SK-N-SH (cell line): ENCODE measurements at regions not wholly inside any gene's neighbourhood (a gene's known extent, or its start where the extent isn't known, plus 50 kb on each side); places are given as distances from the start of the nearest gene placed in this dataset.

Experiments used
- CTCF ChIA-PET: fragments of 300-600, 350-600 bp; formaldehyde crosslinking; extraction: SDS; loops from one replicate; lab custom pipeline; 2021; lab: Yijun Ruan, JAX
- POLR2A ChIA-PET: fragments of 350-600 bp; sonication (Branson Sonifier 250); formaldehyde crosslinking; extraction: SDS; loops from one replicate; lab custom pipeline; 2020; ENCODE audit warnings: antibody characterized with exemption, inconsistent platforms; lab: Yijun Ruan, JAX
- DNase-seq: peaks from one replicate; pipeline ENCODE4 v3.0.0; 2012
- H2AFZ ChIP-seq: fragments of 200-600 bp; sonication (generic); 2 replicates; pipeline ENCODE4 v1.8.1; 2016; ENCODE audit warnings: antibody characterized with exemption, mild to moderate bottlenecking, low read depth
- H3F3A ChIP-seq: fragments of 200-600 bp; sonication (generic); replicated peaks from 2 replicates; pipeline ENCODE3; 2016; ENCODE audit warnings: antibody characterized with exemption, mild to moderate bottlenecking; ENCODE audit not compliant: insufficient read depth
- H3K27ac ChIP-seq, 2 experiments: fragments of 200-500 bp in 1 of 2; fragments of 200-600 bp in 1 of 2; sonication (Bioruptor generic) in 1 of 2; sonication (generic), shearing (Covaris generic) in 1 of 2; 2 replicates each; pipeline versions ENCODE4 v1.5.1 to v1.6.1; 2014 to 2016; ENCODE audit warnings: low read depth in 2 of 2, inconsistent platforms in 1 of 2, low read length in 1 of 2, mild to moderate bottlenecking in 1 of 2, mixed read lengths in 1 of 2
- H3K27me3 ChIP-seq: fragments of 200-600 bp; sonication (generic), shearing (Covaris generic); 2 replicates; pipeline ENCODE4 v1.6.1; 2016; ENCODE audit warnings: mixed run types; ENCODE audit not compliant: insufficient read depth
- H3K36me3 ChIP-seq, 2 experiments: fragments of 200-500 bp in 1 of 2; fragments of 200-600 bp in 1 of 2; sonication (Bioruptor generic) in 1 of 2; sonication (generic) in 1 of 2; replicated peaks in 1 of 2; 2 replicates each; pipeline versions ENCODE3 to v1.5.1; 2014 to 2016; ENCODE audit warnings: low read length in 1 of 2, mild to moderate bottlenecking in 1 of 2; ENCODE audit not compliant: insufficient read depth in 2 of 2, control insufficient read depth in 1 of 2
- H3K4me1 ChIP-seq, 2 experiments: fragments of 200-500 bp in 1 of 2; fragments of 200-600 bp in 1 of 2; sonication (Bioruptor generic) in 1 of 2; sonication (generic), shearing (Covaris generic) in 1 of 2; 2 replicates each; pipeline versions ENCODE4 v1.5.1 to v1.6.1; 2014 to 2016; ENCODE audit warnings: low read depth in 1 of 2, low read length in 1 of 2, mixed run types in 1 of 2; ENCODE audit not compliant: insufficient read depth in 2 of 2, control insufficient read depth in 1 of 2
- H3K4me2 ChIP-seq: fragments of 200-600 bp; sonication (generic), shearing (Covaris generic); 2 replicates; pipeline ENCODE4 v1.6.1; 2017; ENCODE audit warnings: mixed run types
- H3K4me3 ChIP-seq, 2 experiments: fragments of 200-500 bp in 1 of 2; fragments of 200-600 bp in 1 of 2; sonication (Bioruptor generic) in 1 of 2; sonication (generic), shearing (Covaris generic) in 1 of 2; 2 replicates each; pipeline versions ENCODE4 v1.5.1 to v1.8.1; 2014 to 2016; ENCODE audit warnings: low read depth in 2 of 2, inconsistent platforms in 1 of 2, low read length in 1 of 2, mild to moderate bottlenecking in 1 of 2, mixed read lengths in 1 of 2, moderate library complexity in 1 of 2
- H3K79me2 ChIP-seq: fragments of 200-600 bp; sonication (generic); 2 replicates; pipeline ENCODE4 v1.8.1; 2017; ENCODE audit warnings: mild to moderate bottlenecking; ENCODE audit not compliant: insufficient read depth
- H3K9ac ChIP-seq: fragments of 200-600 bp; sonication (generic); 2 replicates; pipeline ENCODE4 v1.6.1; 2017; ENCODE audit warnings: mixed run types
- H3K9me2 ChIP-seq: fragments of 200-600 bp; sonication (generic); 2 replicates; pipeline ENCODE4 v1.6.1; 2017; ENCODE audit warnings: mixed run types
- H3K9me3 ChIP-seq: fragments of 200-600 bp; sonication (generic); 2 replicates; pipeline ENCODE4 v1.6.1; 2017; ENCODE audit warnings: mixed run types, mild to moderate bottlenecking, moderate library complexity
- H4K20me1 ChIP-seq: fragments of 200-600 bp; sonication (generic); 2 replicates; pipeline ENCODE4 v1.6.1; 2017; ENCODE audit warnings: mild to moderate bottlenecking, mixed run types; ENCODE audit not compliant: insufficient read depth
- ELF1 ChIP-seq: IDR thresholded peaks from 2 replicates; pipeline ENCODE4 v1.4.0; 2012
- EP300 ChIP-seq, 2 experiments: IDR thresholded peaks; 2 replicates each; pipeline versions ENCODE4 v1.4.0 to v1.6.1; 2012; ENCODE audit warnings: borderline replicate concordance in 1 of 2, low read depth in 1 of 2, low read length in 1 of 2
- EZH2phosphoT487 ChIP-seq: fragments of 200-600 bp; sonication (generic); IDR thresholded peaks from 2 replicates; pipeline ENCODE4 v1.6.1; 2017; ENCODE audit warnings: low read depth, mixed run types, mild to moderate bottlenecking, antibody characterized with exemption, moderate library complexity, borderline replicate concordance
- FOSL2 ChIP-seq: IDR thresholded peaks from 2 replicates; pipeline ENCODE4 v1.4.0; 2012; ENCODE audit warnings: low read depth, mild to moderate bottlenecking, moderate library complexity, borderline replicate concordance
- FOXM1 ChIP-seq: IDR thresholded peaks from 2 replicates; pipeline ENCODE4 v1.4.0; 2012; ENCODE audit warnings: low read depth, mild to moderate bottlenecking
- GATA2 ChIP-seq: sonication (generic); formaldehyde crosslinking; IDR thresholded peaks from 2 replicates; pipeline ENCODE4 v1.5.0; 2020; ENCODE audit warnings: mild to moderate bottlenecking, missing genetic modification reagents
- IRF3 ChIP-seq: fragments of 150-350 bp; IDR thresholded peaks from 2 replicates; pipeline ENCODE4 v1.6.1; 2016; ENCODE audit warnings: mild to moderate bottlenecking, low read depth, low read length
- MEF2A ChIP-seq: IDR thresholded peaks from 2 replicates; pipeline ENCODE4 v1.4.0; 2012; ENCODE audit warnings: low read depth, borderline replicate concordance
- NFIC ChIP-seq: IDR thresholded peaks from 2 replicates; pipeline ENCODE4 v1.4.0; 2012; ENCODE audit warnings: borderline replicate concordance
- NRF1 ChIP-seq: IDR thresholded peaks from 2 replicates; pipeline ENCODE4 v1.6.1; 2012; ENCODE audit warnings: low read depth, mild to moderate bottlenecking, low read length
- RAD21 ChIP-seq: IDR thresholded peaks from 2 replicates; pipeline ENCODE4 v1.6.1; 2012; ENCODE audit warnings: mild to moderate bottlenecking, low read length
- RXRA ChIP-seq: IDR thresholded peaks from 2 replicates; pipeline ENCODE4 v1.4.0; 2012; ENCODE audit warnings: low read depth, mild to moderate bottlenecking, borderline replicate concordance
- SMC3 ChIP-seq: IDR thresholded peaks from 2 replicates; pipeline ENCODE4 v1.6.1; 2012; ENCODE audit warnings: low read depth, low read length, improper control_type of control experiment
- TCF12 ChIP-seq: IDR thresholded peaks from 2 replicates; pipeline ENCODE4 v1.4.0; 2012
- WGBS: methylation state at CpG from one replicate; pipeline ENCODE4 v1.1.6; 2017; ENCODE audit warnings: low lambda C conversion rate; 5-methylcytosine and 5-hydroxymethylcytosine counted together
- TF ChIP-seq, protein P1 (sequence below): fragments of 150-350 bp; IDR thresholded peaks from 2 replicates; pipeline ENCODE4 v1.6.1; 2017; ENCODE audit warnings: antibody characterized with exemption, low read length, low read depth, borderline replicate concordance
- TF ChIP-seq, protein P2 (sequence below): IDR thresholded peaks from 2 replicates; pipeline ENCODE4 v1.6.1; 2012; ENCODE audit warnings: mild to moderate bottlenecking, low read depth, low read length, moderate library complexity

GRCh38 chr2:117137371-117137770 lies 677.1 kb upstream of the DDX18 start:
- Histone ChIP-seq H3K9me2 (no peaks in the 10 kb centered on the region), H4K20me1 (no peaks in the 10 kb centered on the region), H3K27ac (no peak overlapping the region), H3K4me2 (no peak overlapping the region), H3F3A (no peaks in the 10 kb centered on the region), H3K79me2 (no peaks in the 10 kb centered on the region), H3K27me3 (no peaks in the 10 kb centered on the region), H3K4me1 (no peaks in the 10 kb centered on the region), H3K4me3 (no peak overlapping the region), H3K9me3 (no peaks in the 10 kb centered on the region), H3K36me3 (no peaks in the 10 kb centered on the region), H2AFZ (no peak overlapping the region), H3K9ac (no peak overlapping the region)
- 36% methylated on average over 2 of the region's 2 CpGs for WGBS
- POLR2A ChIA-PET: no interaction called here
- CTCF ChIA-PET: no interaction called here
- TF ChIP-seq, protein P1, sequence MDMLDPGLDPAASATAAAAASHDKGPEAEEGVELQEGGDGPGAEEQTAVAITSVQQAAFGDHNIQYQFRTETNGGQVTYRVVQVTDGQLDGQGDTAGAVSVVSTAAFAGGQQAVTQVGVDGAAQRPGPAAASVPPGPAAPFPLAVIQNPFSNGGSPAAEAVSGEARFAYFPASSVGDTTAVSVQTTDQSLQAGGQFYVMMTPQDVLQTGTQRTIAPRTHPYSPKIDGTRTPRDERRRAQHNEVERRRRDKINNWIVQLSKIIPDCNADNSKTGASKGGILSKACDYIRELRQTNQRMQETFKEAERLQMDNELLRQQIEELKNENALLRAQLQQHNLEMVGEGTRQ: no peak
- TF ChIP-seq RXRA: no peak
- TF ChIP-seq, protein P2, sequence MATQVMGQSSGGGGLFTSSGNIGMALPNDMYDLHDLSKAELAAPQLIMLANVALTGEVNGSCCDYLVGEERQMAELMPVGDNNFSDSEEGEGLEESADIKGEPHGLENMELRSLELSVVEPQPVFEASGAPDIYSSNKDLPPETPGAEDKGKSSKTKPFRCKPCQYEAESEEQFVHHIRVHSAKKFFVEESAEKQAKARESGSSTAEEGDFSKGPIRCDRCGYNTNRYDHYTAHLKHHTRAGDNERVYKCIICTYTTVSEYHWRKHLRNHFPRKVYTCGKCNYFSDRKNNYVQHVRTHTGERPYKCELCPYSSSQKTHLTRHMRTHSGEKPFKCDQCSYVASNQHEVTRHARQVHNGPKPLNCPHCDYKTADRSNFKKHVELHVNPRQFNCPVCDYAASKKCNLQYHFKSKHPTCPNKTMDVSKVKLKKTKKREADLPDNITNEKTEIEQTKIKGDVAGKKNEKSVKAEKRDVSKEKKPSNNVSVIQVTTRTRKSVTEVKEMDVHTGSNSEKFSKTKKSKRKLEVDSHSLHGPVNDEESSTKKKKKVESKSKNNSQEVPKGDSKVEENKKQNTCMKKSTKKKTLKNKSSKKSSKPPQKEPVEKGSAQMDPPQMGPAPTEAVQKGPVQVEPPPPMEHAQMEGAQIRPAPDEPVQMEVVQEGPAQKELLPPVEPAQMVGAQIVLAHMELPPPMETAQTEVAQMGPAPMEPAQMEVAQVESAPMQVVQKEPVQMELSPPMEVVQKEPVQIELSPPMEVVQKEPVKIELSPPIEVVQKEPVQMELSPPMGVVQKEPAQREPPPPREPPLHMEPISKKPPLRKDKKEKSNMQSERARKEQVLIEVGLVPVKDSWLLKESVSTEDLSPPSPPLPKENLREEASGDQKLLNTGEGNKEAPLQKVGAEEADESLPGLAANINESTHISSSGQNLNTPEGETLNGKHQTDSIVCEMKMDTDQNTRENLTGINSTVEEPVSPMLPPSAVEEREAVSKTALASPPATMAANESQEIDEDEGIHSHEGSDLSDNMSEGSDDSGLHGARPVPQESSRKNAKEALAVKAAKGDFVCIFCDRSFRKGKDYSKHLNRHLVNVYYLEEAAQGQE: no peak
- no peak for TF ChIP-seq RAD21
- TF ChIP-seq IRF3: no peak
- TF ChIP-seq MEF2A: no peak
- no peak for TF ChIP-seq GATA2 (CRISPR knock-in tag)
- TF ChIP-seq TCF12: no peak
- no peak for TF ChIP-seq ELF1
- TF ChIP-seq SMC3: no peak
- no peak for TF ChIP-seq EP300 (IDR thresholded peaks at IDR 0.05; ENCODE audit: borderline replicate concordance in 1 of 2, low read depth in 1 of 2, low read length in 1 of 2)
- no peak for TF ChIP-seq EZH2phosphoT487
- TF ChIP-seq NRF1: no peak
- no peak for TF ChIP-seq NFIC
- TF ChIP-seq FOXM1: no peak
- TF ChIP-seq FOSL2: no peak
- no peak for DNase-seq
